CD4-positive, alpha-beta T cell (primary cell): ENCODE measurements at regions not wholly inside any gene's neighbourhood (a gene's known extent, or its start where the extent isn't known, plus 50 kb on each side); places are given as distances from the start of the nearest gene placed in this dataset.

Experiments
- ATAC-seq: fragments of 200-7000 bp; cut with Tn5 transposase; one replicate; pipeline ENCODE4 v1.10.0; 2022; ENCODE audit warnings: mild to moderate bottlenecking; ENCODE audit not compliant: poor library complexity
- CTCF ChIA-PET: fragments of 350-600 bp; sonication (Branson Sonifier 250); formaldehyde crosslinking; loops from one replicate; lab custom pipeline; 2021; ENCODE audit warnings: antibody characterized with exemption, inconsistent platforms; lab: Charles Lee
- POLR2A ChIA-PET: fragments of 350-600 bp; sonication (Branson Sonifier 250); formaldehyde crosslinking; loops from one replicate; lab custom pipeline; 2021; ENCODE audit warnings: antibody characterized with exemption, inconsistent platforms; lab: Charles Lee
- DNase-seq, 14 experiments: peaks; one replicate each; pipeline ENCODE4 v3.0.0-alpha.2; 2013 to 2020; ENCODE audit warnings: mixed read lengths in 2 of 14
- H3K27ac ChIP-seq, 2 donors: one replicate each; pipeline versions ENCODE4 v1.5.1 to v1.7.0; 2013; ENCODE audit warnings: low read length in 2 of 2, low read depth in 1 of 2, mild to moderate bottlenecking in 1 of 2
- H3K27me3 ChIP-seq, 2 experiments: 1 replicate in 1 of 2; 2 replicates in 1 of 2; pipeline versions ENCODE4 v1.6.1 to v1.7.0; 2013; ENCODE audit warnings: low read length in 2 of 2, control low read depth in 1 of 2, mild to moderate bottlenecking in 1 of 2, moderate library complexity in 1 of 2; ENCODE audit not compliant: insufficient read depth in 2 of 2, control insufficient read depth in 1 of 2
- H3K36me3 ChIP-seq: one replicate; pipeline ENCODE4 v1.6.1; 2013; ENCODE audit warnings: low read length, control low read depth; ENCODE audit not compliant: insufficient read depth
- H3K4me1 ChIP-seq: one replicate; pipeline ENCODE4 v1.6.1; 2013; ENCODE audit warnings: low read length, control low read depth; ENCODE audit not compliant: insufficient read depth
- H3K4me3 ChIP-seq: one replicate; pipeline ENCODE4 v1.5.1; 2013; ENCODE audit warnings: mild to moderate bottlenecking, low read length, moderate library complexity
- H3K9me3 ChIP-seq, 2 experiments: 1 replicate in 1 of 2; 2 replicates in 1 of 2; pipeline versions ENCODE4 v1.6.1 to v1.7.0; 2013; ENCODE audit warnings: low read length in 2 of 2, mild to moderate bottlenecking in 2 of 2, control low read depth in 1 of 2, moderate library complexity in 1 of 2; ENCODE audit not compliant: control insufficient read depth in 1 of 2, insufficient read depth in 1 of 2
- H3K27ac Mint-ChIP-seq: one replicate; pipeline ENCODE4 v1.8.0; 2020; ENCODE audit warnings: mixed read lengths
- H3K27me3 Mint-ChIP-seq: one replicate; pipeline ENCODE4 v1.8.0; 2021; ENCODE audit warnings: mixed read lengths
- H3K36me3 Mint-ChIP-seq: one replicate; pipeline ENCODE4 v1.8.0; 2021; ENCODE audit warnings: low read depth, mixed read lengths
- H3K4me1 Mint-ChIP-seq: one replicate; pipeline ENCODE4 v1.8.0; 2021; ENCODE audit warnings: low read depth, mixed read lengths
- H3K4me3 Mint-ChIP-seq: one replicate; pipeline ENCODE4 v1.8.0; 2020; ENCODE audit warnings: mild to moderate bottlenecking, mixed read lengths
- H3K9me3 Mint-ChIP-seq: one replicate; pipeline ENCODE4 v1.8.0; 2020; ENCODE audit warnings: mixed read lengths
- intact Hi-C, 2 experiments: fragments of 100-400 bp; cut with DNase I in 1 of 2; cut with micrococcal nuclease in 1 of 2; formaldehyde crosslinking; loops; one replicate each; pipeline versions ENCODE4 v1.15.1 to v1.9.0; 2023 to 2025; cut with DNase I, micrococcal nuclease
- TF ChIP-seq, protein P1 (sequence below): fragments of 200-600 bp; IDR thresholded peaks from one replicate; pipeline ENCODE4 v1.8.0; 2022; ENCODE audit warnings: antibody characterized with exemption, mild to moderate bottlenecking

GRCh38 chr5:77948476-77948875, 172.3 kb upstream of the TBCA start:
- no peaks in the 10 kb centered on the region for H3K36me3 ChIP-seq
- Mint-ChIP-seq H3K36me3 (no peaks in the 10 kb centered on the region), H3K27ac (no peak overlapping the region), H3K4me1 (no peaks in the 10 kb centered on the region), H3K4me3 (no peak overlapping the region), H3K27me3 (peaks cover 18% of the 10 kb centered on the region), H3K9me3 (no peaks in the 10 kb centered on the region)
- H3K27me3 ChIP-seq = no peaks in the 10 kb centered on the region
- H3K9me3 ChIP-seq = no peaks in the 10 kb centered on the region
- no peak for DNase-seq
- intact Hi-C loops = no loop called here
- no peaks in the 10 kb centered on the region for H3K4me1 ChIP-seq
- TF ChIP-seq, protein P1, sequence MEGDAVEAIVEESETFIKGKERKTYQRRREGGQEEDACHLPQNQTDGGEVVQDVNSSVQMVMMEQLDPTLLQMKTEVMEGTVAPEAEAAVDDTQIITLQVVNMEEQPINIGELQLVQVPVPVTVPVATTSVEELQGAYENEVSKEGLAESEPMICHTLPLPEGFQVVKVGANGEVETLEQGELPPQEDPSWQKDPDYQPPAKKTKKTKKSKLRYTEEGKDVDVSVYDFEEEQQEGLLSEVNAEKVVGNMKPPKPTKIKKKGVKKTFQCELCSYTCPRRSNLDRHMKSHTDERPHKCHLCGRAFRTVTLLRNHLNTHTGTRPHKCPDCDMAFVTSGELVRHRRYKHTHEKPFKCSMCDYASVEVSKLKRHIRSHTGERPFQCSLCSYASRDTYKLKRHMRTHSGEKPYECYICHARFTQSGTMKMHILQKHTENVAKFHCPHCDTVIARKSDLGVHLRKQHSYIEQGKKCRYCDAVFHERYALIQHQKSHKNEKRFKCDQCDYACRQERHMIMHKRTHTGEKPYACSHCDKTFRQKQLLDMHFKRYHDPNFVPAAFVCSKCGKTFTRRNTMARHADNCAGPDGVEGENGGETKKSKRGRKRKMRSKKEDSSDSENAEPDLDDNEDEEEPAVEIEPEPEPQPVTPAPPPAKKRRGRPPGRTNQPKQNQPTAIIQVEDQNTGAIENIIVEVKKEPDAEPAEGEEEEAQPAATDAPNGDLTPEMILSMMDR = no peak
- H3K4me3 ChIP-seq = no peak overlapping the region
- no peak overlapping the region for H3K27ac ChIP-seq
- POLR2A ChIA-PET = no interaction called here
- ATAC-seq = no peak
- CTCF ChIA-PET = no interaction called here

GRCh38 chr5:77947041-77947428, 170.9 kb upstream of the TBCA start:
- H3K27ac ChIP-seq = no peak overlapping the region
- H3K4me1 ChIP-seq = no peaks in the 10 kb centered on the region
- H3K4me3 ChIP-seq = no peak overlapping the region
- Mint-ChIP-seq H3K27me3 (peaks cover 24% of the 10 kb centered on the region), H3K4me1 (no peaks in the 10 kb centered on the region), H3K4me3 (no peak overlapping the region), H3K36me3 (no peaks in the 10 kb centered on the region), H3K27ac (no peak overlapping the region), H3K9me3 (no peaks in the 10 kb centered on the region)
- intact Hi-C loops = no loop called here
- POLR2A ChIA-PET = interaction anchor here (0.5 kb wide), 1 partner anchor 299 kb away, joined by 3 read pairs; no protein-coding TSS in a partner anchor
- ATAC-seq = no peak
- H3K36me3 ChIP-seq = no peaks in the 10 kb centered on the region
- no peaks in the 10 kb centered on the region for H3K27me3 ChIP-seq
- TF ChIP-seq, protein P1 = no peak
- CTCF ChIA-PET = no interaction called here
- DNase-seq = no peak
- H3K9me3 ChIP-seq = no peaks in the 10 kb centered on the region

DNA sequence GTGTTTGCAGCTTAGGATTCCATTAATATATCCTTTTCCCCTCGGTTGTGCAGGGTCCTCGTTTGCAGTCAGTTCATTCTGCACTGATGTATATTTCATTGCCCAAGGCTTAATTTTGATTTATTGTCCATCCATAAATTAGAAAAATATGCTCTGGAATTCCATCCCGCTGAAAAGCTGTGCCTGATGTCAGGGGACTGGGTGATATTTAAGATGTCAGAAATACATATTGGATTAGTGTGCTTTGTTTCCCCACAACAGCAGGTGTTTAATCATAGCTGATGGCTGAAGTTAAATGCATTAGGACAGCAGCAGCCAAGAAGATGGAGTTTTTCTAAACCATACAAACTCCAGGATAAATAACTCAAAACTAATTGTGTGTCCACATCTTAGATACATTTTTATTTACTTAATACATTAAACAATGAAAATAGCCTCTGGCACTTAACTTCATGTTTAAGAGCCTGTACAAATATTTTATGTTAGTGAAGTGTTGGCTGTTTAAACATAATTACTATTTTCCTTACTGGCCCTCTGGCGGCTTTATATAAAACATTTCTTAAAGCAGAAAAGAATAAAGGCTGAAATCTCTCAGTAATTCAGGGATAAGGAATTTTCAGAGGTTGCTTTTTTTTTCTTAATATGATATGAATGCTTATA, 170.4 kb upstream of the TBCA start:
- H3K4me3 ChIP-seq = no peak overlapping the region
- peaks cover 29% of the 10 kb centered on the region for H3K27me3 Mint-ChIP-seq
- POLR2A ChIA-PET = interaction anchor here (0.5 kb wide), 1 partner anchor 300 kb away, joined by 3 read pairs; no protein-coding TSS in a partner anchor

More for the DNA sequence above, 170.4 kb upstream of the TBCA start:
- no peak for DNase-seq
- no peaks in the 10 kb centered on the region for H3K4me1 ChIP-seq
- no peaks in the 10 kb centered on the region for H3K36me3 ChIP-seq
- no peak for ATAC-seq
- no peaks in the 10 kb centered on the region for H3K9me3 Mint-ChIP-seq
- no peak overlapping the region for H3K4me3 Mint-ChIP-seq
- CTCF ChIA-PET = no interaction called here
- TF ChIP-seq, protein P1 = no peak
- no peaks in the 10 kb centered on the region for H3K4me1 Mint-ChIP-seq
- no peaks in the 10 kb centered on the region for H3K36me3 Mint-ChIP-seq
- H3K9me3 ChIP-seq = no peaks in the 10 kb centered on the region
- H3K27ac ChIP-seq = no peak overlapping the region
- intact Hi-C loops = no loop called here
- no peak overlapping the region for H3K27ac Mint-ChIP-seq
- H3K27me3 ChIP-seq = no peaks in the 10 kb centered on the region
